ENCODE measurements at regions not wholly inside any gene's neighbourhood (a gene's known extent, or its start where the extent isn't known, plus 50 kb on each side); places are given as distances from the start of the nearest gene placed in this dataset.

GRCh38 chr13:64459778-64460177 is 2770.4 kb downstream of the PCDH9 start:
- no peak for ATAC-seq
- Mint-ChIP-seq H3K4me1 (no peaks in the 10 kb centered on the region), H3K27me3 (no peaks in the 10 kb centered on the region), H3K27ac (no peak overlapping the region), H3K36me3 (ENCODE audit: low read depth) (no peaks in the 10 kb centered on the region), H3K4me3 (no peak overlapping the region)
- no peak for DNase-seq
- H3K9me3 ChIP-seq (ENCODE audit: control insufficient read depth, low read length, poor library complexity, severe bottlenecking): no peaks in the 10 kb centered on the region

DNA sequence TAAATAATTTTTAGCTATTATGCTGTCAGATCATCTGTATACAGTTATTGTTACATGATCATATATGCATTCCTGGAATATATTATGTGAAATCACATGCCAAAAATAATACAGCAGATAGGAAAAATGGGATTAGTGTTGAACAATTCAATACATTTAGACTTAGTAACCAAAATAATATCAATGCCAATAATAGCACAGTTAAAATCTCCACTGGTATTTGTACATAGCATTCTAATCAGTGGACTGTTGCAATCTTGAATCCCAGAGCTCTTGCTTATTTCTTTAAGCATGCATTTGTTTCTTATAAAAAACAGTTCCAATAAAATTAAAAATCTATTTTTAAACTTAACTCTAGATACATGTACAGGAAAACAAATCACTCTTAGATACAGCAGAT is 2772.2 kb downstream of the PCDH9 start:
- H3K9me3 ChIP-seq (ENCODE audit: control insufficient read depth, low read length, poor library complexity, severe bottlenecking): no peaks in the 10 kb centered on the region
- DNase-seq (no peak), ATAC-seq (no peak)
- Mint-ChIP-seq H3K4me3 (no peak overlapping the region), H3K36me3 (ENCODE audit: low read depth) (no peaks in the 10 kb centered on the region), H3K27me3 (no peaks in the 10 kb centered on the region), H3K27ac (no peak overlapping the region), H3K4me1 (no peaks in the 10 kb centered on the region)

GRCh38 chr13:64455124-64455523 is 2775.0 kb downstream of the PCDH9 start:
- no peaks in the 10 kb centered on the region for H3K36me3 Mint-ChIP-seq (ENCODE audit: low read depth)
- H3K9me3 ChIP-seq (ENCODE audit: control insufficient read depth, low read length, poor library complexity, severe bottlenecking): no peaks in the 10 kb centered on the region
- ATAC-seq (no peak), DNase-seq (no peak)
- no peaks in the 10 kb centered on the region for H3K27me3 Mint-ChIP-seq
- H3K4me1 Mint-ChIP-seq: no peaks in the 10 kb centered on the region
- H3K27ac Mint-ChIP-seq: no peak overlapping the region
- H3K4me3 Mint-ChIP-seq: no peak overlapping the region

- ATAC-seq: no peak
- H3K27me3 Mint-ChIP-seq: no peaks in the 10 kb centered on the region
Observed at GRCh38 chr13:64453831-64454230, 2776.3 kb downstream of the PCDH9 start.

DNA sequence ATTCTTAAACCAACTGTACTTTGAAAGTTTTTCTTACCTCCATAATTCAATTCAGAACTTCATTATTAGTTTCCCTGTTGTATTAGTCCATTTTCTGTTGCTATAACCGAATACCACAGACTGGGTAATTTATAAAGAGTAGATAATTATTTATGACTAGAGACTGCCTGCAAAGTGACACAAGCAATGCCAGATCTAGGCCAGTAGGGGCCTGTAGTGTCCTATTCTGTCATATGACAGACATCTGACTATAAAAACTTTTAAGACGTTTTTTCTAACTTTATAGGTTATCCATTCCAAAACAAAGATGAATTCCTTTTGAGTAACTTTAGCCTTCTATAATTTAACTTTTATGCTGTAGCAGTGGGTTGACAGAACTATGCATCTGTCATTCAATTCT is 2783.8 kb downstream of the PCDH9 start:
- no peak overlapping the region for H3K27ac Mint-ChIP-seq
- H3K4me1 Mint-ChIP-seq: no peaks in the 10 kb centered on the region
- H3K4me3 Mint-ChIP-seq: no peak overlapping the region
- no peak for DNase-seq
- H3K9me3 ChIP-seq (ENCODE audit: control insufficient read depth, low read length, poor library complexity, severe bottlenecking): no peaks in the 10 kb centered on the region
- H3K36me3 Mint-ChIP-seq (ENCODE audit: low read depth): no peaks in the 10 kb centered on the region
- no peak for ATAC-seq
- H3K27me3 Mint-ChIP-seq: no peaks in the 10 kb centered on the region

More at GRCh38 chr13:64453831-64454230, 2776.3 kb downstream of the PCDH9 start:
- no peak for DNase-seq
- H3K27ac Mint-ChIP-seq: no peak overlapping the region
- H3K36me3 Mint-ChIP-seq (ENCODE audit: low read depth): no peaks in the 10 kb centered on the region
- no peaks in the 10 kb centered on the region for H3K9me3 ChIP-seq (ENCODE audit: control insufficient read depth, low read length, poor library complexity, severe bottlenecking)
- no peak overlapping the region for H3K4me3 Mint-ChIP-seq
- H3K4me1 Mint-ChIP-seq: no peaks in the 10 kb centered on the region

- H3K27me3 Mint-ChIP-seq: no peaks in the 10 kb centered on the region
- DNase-seq (no peak), ATAC-seq (no peak)
- no peak overlapping the region for H3K4me3 Mint-ChIP-seq
- H3K4me1 Mint-ChIP-seq: no peaks in the 10 kb centered on the region
- no peak overlapping the region for H3K27ac Mint-ChIP-seq
- no peaks in the 10 kb centered on the region for H3K36me3 Mint-ChIP-seq (ENCODE audit: low read depth)
- H3K9me3 ChIP-seq (ENCODE audit: control insufficient read depth, low read length, poor library complexity, severe bottlenecking): no peaks in the 10 kb centered on the region
Observed at GRCh38 chr13:64441740-64442139, 2788.4 kb downstream of the PCDH9 start.

DNA sequence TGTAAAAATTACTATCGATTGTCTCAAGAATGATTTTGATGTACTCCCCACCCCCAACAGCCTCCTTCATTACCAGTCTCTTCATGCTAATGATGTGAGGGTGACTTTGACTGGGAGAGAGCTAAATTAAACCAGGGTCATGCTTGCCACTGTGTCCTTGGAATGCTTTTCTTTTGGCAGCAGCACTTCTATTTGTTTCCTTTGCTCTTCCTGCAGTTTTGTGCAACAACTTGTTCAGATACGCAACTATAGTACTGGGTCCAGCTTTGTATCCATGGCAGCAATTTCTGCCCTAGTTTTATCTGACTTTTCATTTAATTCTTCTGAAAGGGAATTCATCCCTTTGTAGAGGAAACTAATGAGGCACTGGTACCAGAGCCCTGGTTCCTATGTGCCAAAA is 2792.1 kb downstream of the PCDH9 start:
- no peak overlapping the region for H3K4me3 Mint-ChIP-seq
- H3K27me3 Mint-ChIP-seq: no peaks in the 10 kb centered on the region
- no peaks in the 10 kb centered on the region for H3K36me3 Mint-ChIP-seq (ENCODE audit: low read depth)
- DNase-seq (no peak), ATAC-seq (no peak)
- H3K4me1 Mint-ChIP-seq: no peaks in the 10 kb centered on the region
- H3K27ac Mint-ChIP-seq: no peak overlapping the region
- no peaks in the 10 kb centered on the region for H3K9me3 ChIP-seq (ENCODE audit: control insufficient read depth, low read length, poor library complexity, severe bottlenecking)

DNA sequence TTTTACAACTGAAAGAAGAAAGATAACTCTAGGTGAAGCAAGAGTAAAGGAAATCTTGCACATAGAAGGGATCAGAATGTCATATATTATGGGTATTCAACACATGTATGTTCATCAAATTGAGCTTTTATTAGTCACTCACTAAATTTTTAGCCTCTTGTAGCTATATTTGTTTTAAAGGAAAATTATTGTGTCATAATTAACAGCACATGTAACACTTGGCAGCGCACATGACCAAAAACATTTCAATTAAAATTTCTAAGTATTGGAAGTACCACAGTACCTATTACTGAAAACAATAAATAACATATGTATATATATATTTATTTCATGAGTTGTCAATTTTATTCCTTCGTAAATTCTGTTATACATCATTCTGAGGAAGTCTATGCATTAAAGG is 2800.4 kb downstream of the PCDH9 start:
- DNase-seq: no peak
- no peak for ATAC-seq
- peaks cover 4% of the 10 kb centered on the region for H3K9me3 ChIP-seq (ENCODE audit: control insufficient read depth, low read length, poor library complexity, severe bottlenecking)
- Mint-ChIP-seq H3K36me3 (ENCODE audit: low read depth) (no peaks in the 10 kb centered on the region), H3K4me1 (no peaks in the 10 kb centered on the region), H3K4me3 (no peak overlapping the region), H3K27me3 (no peaks in the 10 kb centered on the region), H3K27ac (no peak overlapping the region)

- peaks cover 4% of the 10 kb centered on the region for H3K9me3 ChIP-seq (ENCODE audit: control insufficient read depth, low read length, poor library complexity, severe bottlenecking)
- no peaks in the 10 kb centered on the region for H3K4me1 Mint-ChIP-seq
- H3K4me3 Mint-ChIP-seq: no peak overlapping the region
- H3K27ac Mint-ChIP-seq: no peak overlapping the region
- H3K27me3 Mint-ChIP-seq: no peaks in the 10 kb centered on the region
- no peaks in the 10 kb centered on the region for H3K36me3 Mint-ChIP-seq (ENCODE audit: low read depth)
- DNase-seq (no peak), ATAC-seq (no peak)
Observed at GRCh38 chr13:64428196-64428595, 2801.9 kb downstream of the PCDH9 start.

DNA sequence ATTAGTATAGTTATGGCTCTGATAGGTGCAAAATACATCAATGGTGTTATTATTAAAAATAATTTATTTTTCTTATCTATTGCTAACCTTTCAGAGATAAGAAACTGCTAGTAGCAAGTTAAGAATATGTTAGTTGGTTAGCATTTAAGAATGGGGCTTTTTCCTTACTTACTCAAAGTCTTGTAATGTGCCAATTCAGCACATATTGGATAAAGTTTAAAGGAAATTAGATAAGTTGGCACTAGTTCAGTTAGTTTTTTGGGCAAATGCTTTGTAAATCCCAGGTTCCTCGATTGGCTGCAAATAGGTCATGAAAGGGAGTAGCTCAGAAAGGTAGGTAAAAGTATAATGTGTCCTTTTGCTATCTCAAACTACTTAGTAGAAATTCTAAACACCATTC is 2806.7 kb downstream of the PCDH9 start:
- no peak for ATAC-seq
- peaks cover 4% of the 10 kb centered on the region for H3K9me3 ChIP-seq (ENCODE audit: control insufficient read depth, low read length, poor library complexity, severe bottlenecking)
- no peaks in the 10 kb centered on the region for H3K4me1 Mint-ChIP-seq

GRCh38 chr13:64420181-64420580 is 2810.0 kb downstream of the PCDH9 start:
- DNase-seq (no peak), ATAC-seq (no peak)
- no peaks in the 10 kb centered on the region for H3K27me3 Mint-ChIP-seq
- no peaks in the 10 kb centered on the region for H3K36me3 Mint-ChIP-seq (ENCODE audit: low read depth)
- no peak overlapping the region for H3K4me3 Mint-ChIP-seq
- H3K9me3 ChIP-seq (ENCODE audit: control insufficient read depth, low read length, poor library complexity, severe bottlenecking): no peaks in the 10 kb centered on the region
- no peaks in the 10 kb centered on the region for H3K4me1 Mint-ChIP-seq
- H3K27ac Mint-ChIP-seq: no peak overlapping the region

More for the DNA sequence above, 2806.7 kb downstream of the PCDH9 start:
- Mint-ChIP-seq H3K27ac (no peak overlapping the region), H3K27me3 (no peaks in the 10 kb centered on the region), H3K4me3 (no peak overlapping the region), H3K36me3 (ENCODE audit: low read depth) (no peaks in the 10 kb centered on the region)
- no peak for DNase-seq

DNA sequence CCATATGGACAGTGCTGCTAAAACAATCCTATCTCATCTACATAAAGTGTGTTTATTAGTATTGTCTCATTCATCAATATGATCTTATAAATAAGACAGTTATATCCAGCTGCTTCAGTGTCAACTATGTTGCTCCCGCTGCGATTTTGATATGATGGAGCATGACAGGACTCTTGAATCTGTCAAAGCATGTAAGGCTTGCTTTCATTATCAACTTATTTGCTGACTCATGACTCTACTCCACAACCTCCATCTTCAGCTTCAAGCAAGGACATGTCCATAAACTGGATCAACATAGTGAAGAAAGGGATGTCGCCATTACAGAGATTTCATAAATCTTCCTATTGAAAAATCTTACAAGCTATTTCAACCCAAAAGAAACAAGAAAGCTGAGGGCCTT is 2812.6 kb downstream of the PCDH9 start:
- Mint-ChIP-seq H3K27me3 (no peaks in the 10 kb centered on the region), H3K4me3 (no peak overlapping the region), H3K27ac (no peak overlapping the region), H3K4me1 (no peaks in the 10 kb centered on the region), H3K36me3 (ENCODE audit: low read depth) (no peaks in the 10 kb centered on the region)
- no peaks in the 10 kb centered on the region for H3K9me3 ChIP-seq (ENCODE audit: control insufficient read depth, low read length, poor library complexity, severe bottlenecking)
- no peak for ATAC-seq
- DNase-seq: no peak

- Mint-ChIP-seq H3K27ac (no peak overlapping the region), H3K36me3 (ENCODE audit: low read depth) (no peaks in the 10 kb centered on the region), H3K4me1 (no peaks in the 10 kb centered on the region), H3K4me3 (no peak overlapping the region), H3K27me3 (no peaks in the 10 kb centered on the region)
- no peaks in the 10 kb centered on the region for H3K9me3 ChIP-seq (ENCODE audit: control insufficient read depth, low read length, poor library complexity, severe bottlenecking)
- ATAC-seq (no peak), DNase-seq (no peak)
Observed at GRCh38 chr13:64414381-64414780, 2815.8 kb downstream of the PCDH9 start.

- Mint-ChIP-seq H3K27ac (no peak overlapping the region), H3K36me3 (ENCODE audit: low read depth) (no peaks in the 10 kb centered on the region), H3K4me3 (no peak overlapping the region), H3K27me3 (no peaks in the 10 kb centered on the region), H3K4me1 (no peaks in the 10 kb centered on the region)
- H3K9me3 ChIP-seq (ENCODE audit: control insufficient read depth, low read length, poor library complexity, severe bottlenecking): no peaks in the 10 kb centered on the region
- DNase-seq (no peak), ATAC-seq (no peak)
Observed at GRCh38 chr13:64413529-64413928, 2816.6 kb downstream of the PCDH9 start.

Measured in T-helper 17 cell (primary cell).